ENCODE measurements at regions not wholly inside any gene's neighbourhood (a gene's known extent, or its start where the extent isn't known, plus 50 kb on each side); places are given as distances from the start of the nearest gene placed in this dataset.
A peak's percentile ranks its signal among the peaks of the same experiment; 100 is the strongest.

GRCh38 chr7:17183630-17184328, 114.7 kb upstream of the AHR start:
- no peak for DNase-seq

GRCh38 chr7:17184805-17185689, 113.4 kb upstream of the AHR start:
- DNase-seq, result no peak

GRCh38 chr7:17185690-17186070, 112.8 kb upstream of the AHR start:
- DNase-seq, result no peak

GRCh38 chr7:17186745-17187530, 111.5 kb upstream of the AHR start:
- DNase-seq, result no peak

GRCh38 chr7:17194656-17195055, 103.8 kb upstream of the AHR start:
- no peak for DNase-seq

- no peak for DNase-seq
These were observed 102.9 kb upstream of the AHR start for GRCh38 chr7:17195576-17195975.

- no peak for DNase-seq
These were observed 92.5 kb upstream of the AHR start for GRCh38 chr7:17205910-17206309.

- no peak for DNase-seq
These were observed 92.0 kb upstream of the AHR start for GRCh38 chr7:17206349-17206905.

- no peak for DNase-seq
These were observed 91.2 kb upstream of the AHR start for GRCh38 chr7:17207220-17207619.

- DNase-seq, result no peak
These were observed 89.4 kb upstream of the AHR start for GRCh38 chr7:17209101-17209500.

GRCh38 chr7:17211307-17211836, 87.1 kb upstream of the AHR start:
- no peak for DNase-seq

GRCh38 chr7:17212188-17212587, 86.3 kb upstream of the AHR start:
- DNase-seq, result no peak

GRCh38 chr7:17227766-17228490, 70.5 kb upstream of the AHR start:
- DNase-seq, result no peak

- DNase-seq, result no peak
These were observed 69.2 kb upstream of the AHR start for GRCh38 chr7:17229228-17229627.

- DNase-seq, result no peak
These were observed 68.2 kb upstream of the AHR start for GRCh38 chr7:17230099-17230807.

- DNase-seq, result no peak
These were observed 64.8 kb upstream of the AHR start for GRCh38 chr7:17233603-17234002.

GRCh38 chr7:17234030-17234397, 64.4 kb upstream of the AHR start:
- DNase-seq, result no peak

- DNase-seq, result peak; percentile 88
These were observed 63.9 kb upstream of the AHR start for GRCh38 chr7:17234398-17235031.

GRCh38 chr7:17236171-17236570, 62.3 kb upstream of the AHR start:
- no peak for DNase-seq

- no peak for DNase-seq
These were observed 61.8 kb upstream of the AHR start for GRCh38 chr7:17236603-17237002.

GRCh38 chr7:17239046-17239445, 59.4 kb upstream of the AHR start:
- DNase-seq, result no peak
